GM04504 (cell line): ENCODE measurements at regions not wholly inside any gene's neighbourhood (a gene's known extent, or its start where the extent isn't known, plus 50 kb on each side); places are given as distances from the start of the nearest gene placed in this dataset.
"Not testable (repeated sequence)": the region's sequence is repeated elsewhere in the genome, so short reads cannot be mapped to it uniquely, and the experiment has no call there.

Experiments used
- DNase-seq: peaks from one replicate; pipeline ENCODE4 v3.0.0-alpha.2; 2012; ENCODE audit warnings: low read depth

DNA sequence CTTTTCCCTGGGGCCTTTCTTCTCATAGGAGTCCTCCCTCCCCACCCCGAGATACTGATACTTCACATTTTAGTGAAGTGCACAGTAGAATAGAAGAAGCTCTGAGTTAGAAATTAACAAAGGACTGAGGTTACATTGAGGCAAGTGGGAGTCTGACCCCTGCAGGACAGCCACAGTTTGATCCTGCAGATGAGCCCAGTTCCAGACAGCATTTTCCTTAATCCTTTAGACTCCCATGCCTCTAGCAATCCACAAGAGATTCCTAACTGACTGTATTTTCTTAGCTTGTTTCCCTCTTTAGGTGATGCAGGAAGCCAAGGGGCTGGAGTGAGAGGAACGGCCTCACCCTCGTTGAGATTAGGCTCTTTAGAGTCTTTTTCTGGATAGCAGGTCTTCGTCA, 204.0 kb downstream of the CYRIA start:
- DNase-seq: no peak

DNA sequence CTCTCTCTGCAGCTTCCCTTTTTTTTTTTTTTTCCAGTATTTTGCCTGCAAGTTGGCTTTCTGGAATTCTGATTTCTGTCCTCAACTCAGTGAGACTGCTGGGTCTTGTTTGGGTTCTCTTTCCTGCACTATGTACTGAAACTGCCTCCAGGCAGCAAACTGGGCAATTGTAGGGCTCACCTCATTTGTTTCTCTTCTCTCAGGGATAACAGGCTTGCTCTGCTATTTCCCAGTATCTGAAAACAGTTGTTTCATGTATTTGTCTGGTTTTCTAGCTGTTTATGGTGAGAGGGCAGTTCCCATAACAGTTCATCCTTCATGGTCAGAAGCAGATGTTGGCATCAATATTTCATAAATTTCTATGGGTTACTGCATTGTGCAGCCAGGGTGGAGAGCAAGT, 206.0 kb downstream of the CYRIA start:
- no peak for DNase-seq

- DNase-seq: no peak
Observed at GRCh38 chr2:16454621-16455020, 211.0 kb downstream of the CYRIA start.

DNA sequence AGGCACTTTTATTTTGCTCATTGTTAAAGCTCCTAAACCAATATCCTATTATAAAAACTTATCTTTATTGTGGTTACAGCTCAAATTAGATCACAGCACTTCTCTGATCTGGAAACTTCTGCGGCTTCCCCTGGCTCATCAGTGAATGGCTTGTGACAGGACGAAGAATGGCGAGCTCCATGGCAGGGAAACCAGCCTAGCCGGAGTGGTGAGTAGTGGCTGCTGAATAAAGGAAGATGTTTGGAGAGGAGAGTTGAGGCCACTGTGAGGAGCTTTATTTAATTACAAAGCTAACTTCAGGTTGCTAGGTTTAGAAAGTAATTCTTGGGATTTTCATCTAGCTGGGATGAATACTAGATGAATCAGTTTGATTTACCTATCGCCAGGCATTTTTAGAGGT, 213.5 kb downstream of the CYRIA start:
- DNase-seq: no peak

DNA sequence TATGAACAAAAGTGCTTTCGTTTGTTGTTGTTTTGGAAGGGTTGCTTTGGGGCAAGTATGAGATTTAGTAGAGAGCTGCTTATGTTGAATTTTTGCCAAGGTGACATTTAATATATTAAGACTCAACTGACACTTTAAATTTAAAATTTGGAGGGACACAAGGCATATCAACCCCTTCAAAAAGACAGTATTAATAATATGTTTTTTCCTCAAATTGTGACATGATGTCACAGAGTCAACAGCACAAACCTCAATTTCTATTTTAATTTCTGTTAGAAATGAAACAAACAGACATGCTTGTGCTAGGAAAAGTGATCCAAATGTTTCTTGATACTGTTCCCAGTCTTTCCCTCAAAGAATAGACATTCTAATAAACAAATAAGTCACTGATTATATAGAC, 218.9 kb downstream of the CYRIA start:
- no peak for DNase-seq

DNA sequence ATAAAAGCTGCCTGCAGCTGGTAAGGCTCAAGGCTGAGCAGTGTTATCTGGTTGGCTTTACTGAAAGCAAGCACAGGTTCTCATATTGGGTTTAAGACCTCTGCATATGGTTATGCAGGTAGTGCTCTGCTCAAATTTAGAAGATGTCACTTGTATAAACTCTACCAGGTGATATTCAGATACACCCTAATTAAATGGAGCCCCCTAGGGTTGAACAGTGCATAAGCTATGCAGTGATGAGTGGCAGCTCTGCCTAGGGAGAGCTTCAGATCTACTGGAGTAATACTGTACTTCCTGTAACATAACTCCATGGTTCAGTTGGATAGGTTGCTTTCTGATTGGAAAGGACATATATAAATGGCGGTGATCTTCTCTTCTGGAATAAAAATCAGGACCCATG, 222.7 kb downstream of the CYRIA start:
- DNase-seq: no peak

DNA sequence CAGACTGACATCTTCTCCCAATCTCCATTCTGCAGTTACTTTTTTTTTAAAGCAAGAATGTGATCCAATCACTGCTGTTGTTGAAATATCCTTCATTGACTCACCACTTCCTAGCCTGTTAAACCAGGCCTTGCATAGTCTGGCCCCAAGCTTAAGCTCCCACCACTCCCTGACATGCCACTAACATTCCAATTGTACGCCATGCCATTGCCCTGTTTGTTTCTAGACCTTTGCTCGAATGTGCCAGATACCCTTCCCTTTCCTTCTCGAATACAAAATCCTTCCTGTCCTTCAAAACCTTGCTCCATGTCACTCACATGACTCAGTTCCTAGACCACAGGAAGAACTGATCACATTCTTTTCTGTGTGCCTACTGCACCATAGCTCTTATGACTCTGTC, 224.2 kb downstream of the CYRIA start:
- DNase-seq: no peak

- DNase-seq: no peak
Observed at GRCh38 chr2:16440898-16441297, 224.7 kb downstream of the CYRIA start.

- no peak for DNase-seq
Observed at GRCh38 chr2:16438613-16439321, 226.9 kb downstream of the CYRIA start.

GRCh38 chr2:16437189-16437588, 228.4 kb downstream of the CYRIA start:
- DNase-seq: no peak

- DNase-seq: no peak
Observed at GRCh38 chr2:16434393-16434792, 231.2 kb downstream of the CYRIA start.

DNA sequence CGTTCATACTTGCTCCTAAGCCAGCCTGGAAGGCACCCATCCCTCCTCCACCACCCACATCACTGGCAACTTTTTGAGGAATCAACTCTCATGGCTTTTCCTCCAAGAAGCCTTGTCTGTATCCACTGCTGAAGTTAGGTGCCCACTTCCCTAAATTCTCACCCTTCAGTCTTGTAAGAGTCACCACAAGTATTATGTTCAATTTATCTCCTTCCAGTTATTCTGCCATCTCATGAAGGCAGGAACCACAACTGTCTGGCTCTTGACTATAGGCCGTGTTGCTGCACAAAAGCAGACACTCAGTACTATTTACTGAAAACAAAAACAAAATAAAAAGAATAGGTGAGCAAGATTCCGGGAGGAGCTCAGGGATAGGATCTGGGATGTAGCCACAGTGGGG, 234.8 kb downstream of the CYRIA start:
- DNase-seq: no peak

DNA sequence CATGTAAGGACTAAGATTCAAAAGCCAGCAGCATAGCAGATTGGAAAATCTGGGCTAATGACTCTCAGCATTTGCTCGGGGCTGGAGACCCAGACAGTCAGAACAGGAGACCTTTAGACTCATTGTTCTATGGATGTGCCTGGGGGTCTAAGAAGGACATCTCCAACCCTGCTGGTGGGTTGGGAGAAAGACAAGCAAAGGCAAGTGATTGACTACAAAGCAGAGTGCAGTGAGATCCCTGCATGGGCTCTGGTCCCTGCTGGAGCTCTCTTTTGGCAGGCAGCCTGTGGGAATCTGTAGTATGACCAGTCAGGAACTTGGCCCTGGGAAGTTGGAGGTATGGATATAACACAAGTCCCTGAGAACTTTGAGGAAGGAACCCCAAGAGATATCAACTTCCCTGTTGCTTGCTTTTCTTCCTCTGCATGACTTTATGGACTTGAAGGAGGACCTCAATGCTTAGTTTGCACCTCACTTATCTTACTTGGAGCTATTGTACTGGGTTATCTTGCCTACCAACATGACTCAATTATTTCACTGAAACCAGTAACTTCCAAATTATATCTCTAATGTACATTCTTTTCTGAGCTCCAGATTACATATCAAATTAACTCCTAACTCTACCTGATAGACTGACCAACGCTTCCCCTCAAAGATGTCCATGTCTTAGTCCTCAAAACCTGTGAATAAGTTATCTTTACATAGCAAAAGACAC, 236.0 kb downstream of the CYRIA start:
- DNase-seq: no peak

- DNase-seq: no peak
Observed at GRCh38 chr2:16429002-16429401, 236.6 kb downstream of the CYRIA start.

DNA sequence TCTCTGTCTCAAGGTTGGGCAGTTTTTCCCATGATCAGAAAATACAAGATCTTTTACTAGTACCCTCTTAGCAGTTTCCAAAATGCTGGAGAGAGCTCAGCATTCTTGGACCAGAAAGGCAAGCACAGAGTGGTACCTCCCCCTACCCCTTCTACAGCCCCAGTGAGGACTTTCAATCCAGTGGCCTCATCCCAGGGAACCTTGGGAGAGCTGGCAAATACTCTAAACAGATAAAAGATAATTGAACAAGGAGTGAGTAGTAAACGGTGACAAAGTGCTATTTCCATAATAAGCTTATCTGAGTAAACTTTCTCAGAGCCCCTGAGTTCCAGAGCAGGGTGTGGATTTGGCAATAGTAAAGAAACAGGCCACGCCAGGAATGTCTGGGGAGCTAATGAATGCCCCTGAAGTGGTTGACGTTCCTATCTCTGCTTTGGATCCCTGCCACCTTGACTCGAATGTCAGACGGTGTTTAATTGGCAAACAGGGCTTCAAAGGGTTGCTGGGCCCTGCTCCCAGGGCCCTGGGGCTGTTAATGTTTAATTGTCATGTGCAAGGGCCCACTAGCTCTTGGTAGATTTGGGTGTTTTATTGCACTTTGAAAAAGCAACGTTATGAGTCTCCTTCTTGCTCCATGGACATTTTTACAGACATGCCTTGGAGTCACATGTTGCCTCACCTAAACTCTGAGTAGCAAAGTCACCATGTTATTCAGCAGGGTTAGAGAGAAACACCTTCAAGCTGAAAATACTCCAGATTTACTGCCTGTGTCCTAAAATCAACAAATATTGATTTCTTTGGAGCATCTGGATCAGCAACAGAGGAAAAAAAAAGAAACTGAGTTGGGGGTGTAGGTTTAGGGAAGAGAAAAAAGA, 239.9 kb downstream of the CYRIA start:
- no peak for DNase-seq

DNA sequence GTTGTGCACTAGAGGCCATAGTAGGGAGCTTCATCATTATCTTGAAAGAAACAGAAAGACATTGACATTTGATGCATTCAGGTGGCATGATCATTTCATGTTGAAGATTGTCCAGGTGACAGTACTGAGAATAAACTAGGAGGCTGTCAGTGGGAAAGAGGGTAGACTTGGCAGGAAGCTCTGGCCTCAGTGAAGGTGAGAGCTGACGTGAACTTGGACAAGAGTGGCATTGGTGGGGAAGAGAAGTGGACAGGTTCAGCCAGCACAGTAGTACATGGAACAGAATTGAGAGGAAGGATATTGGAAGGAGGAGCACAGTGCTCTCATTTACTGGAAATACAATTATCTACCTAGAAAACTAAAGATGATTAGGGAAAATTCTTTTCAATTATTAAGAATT, 245.2 kb downstream of the CYRIA start:
- no peak for DNase-seq

DNA sequence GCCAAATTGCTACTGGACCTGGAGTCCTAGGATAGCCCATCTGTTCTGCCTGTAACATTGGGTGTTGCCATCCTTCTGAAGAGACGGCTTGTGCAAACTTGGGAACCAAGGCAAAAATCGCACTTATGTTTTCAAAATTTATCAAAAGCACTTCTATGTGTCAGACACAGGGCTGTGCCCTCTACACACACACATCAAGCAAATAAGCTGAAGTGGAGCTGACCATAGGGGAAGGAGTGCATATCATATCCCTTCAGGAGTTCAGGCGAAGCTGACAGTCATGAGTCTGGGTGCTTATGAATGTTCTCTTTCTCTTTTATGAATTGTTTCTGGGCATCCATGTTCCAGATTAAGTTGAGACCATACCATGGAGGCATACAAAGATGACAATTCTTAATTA, 247.9 kb downstream of the CYRIA start:
- DNase-seq: no peak

- DNase-seq: no peak
Observed at GRCh38 chr2:16416651-16417050, 249.0 kb downstream of the CYRIA start.

- not testable (repeated sequence) for DNase-seq
Observed at GRCh38 chr2:16415861-16416260, 249.8 kb downstream of the CYRIA start.

- DNase-seq: no peak
Observed at GRCh38 chr2:16413947-16414346, 251.7 kb downstream of the CYRIA start.

DNA sequence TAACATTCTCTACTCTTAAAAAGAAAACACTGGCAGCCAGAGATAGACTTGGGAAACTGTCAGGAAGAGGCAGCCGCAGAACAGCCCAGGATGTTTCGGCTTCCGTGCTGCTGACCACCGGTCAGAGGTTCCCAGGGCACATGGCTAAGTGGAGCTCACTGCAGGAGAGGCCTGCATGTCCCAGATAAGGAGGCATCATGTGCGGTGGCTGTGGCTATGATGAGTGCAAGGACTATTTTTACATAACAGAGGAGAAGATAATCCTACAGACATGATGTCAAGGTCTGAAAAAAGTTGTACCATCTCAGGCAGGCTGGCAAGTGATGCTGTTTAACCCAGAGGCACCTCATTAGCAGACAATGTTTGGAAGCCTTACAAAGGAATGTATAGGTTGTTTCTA, 252.3 kb downstream of the CYRIA start:
- DNase-seq: no peak

- no peak for DNase-seq
Observed at GRCh38 chr2:16412321-16413030, 253.2 kb downstream of the CYRIA start.
